H9 (cell line): ENCODE measurements at regions not wholly inside any gene's neighbourhood (a gene's known extent, or its start where the extent isn't known, plus 50 kb on each side); places are given as distances from the start of the nearest gene placed in this dataset.

Experiments used
- DNase-seq: peaks from one replicate; pipeline ENCODE4 v3.0.0-alpha.2; 2017
- H2AFZ ChIP-seq: one replicate; pipeline ENCODE4 v1.6.1; 2013; ENCODE audit warnings: mild to moderate bottlenecking, low read length, control low read depth, moderate library complexity
- H2AK5ac ChIP-seq: 2 replicates; pipeline ENCODE4 v1.6.1; 2013; ENCODE audit warnings: low read length, control low read depth, mixed read lengths; ENCODE audit not compliant: insufficient read length
- H2BK120ac ChIP-seq: one replicate; pipeline ENCODE4 v1.6.1; 2013; ENCODE audit warnings: low read depth, mild to moderate bottlenecking, low read length, control low read depth, inconsistent platforms; ENCODE audit not compliant: poor library complexity, severe bottlenecking
- H2BK12ac ChIP-seq: 2 replicates; pipeline ENCODE4 v1.6.1; 2013; ENCODE audit warnings: low read length, control low read depth, mixed read lengths, low read depth; ENCODE audit not compliant: insufficient read length
- H2BK15ac ChIP-seq: 2 replicates; pipeline ENCODE4 v1.6.1; 2013; ENCODE audit warnings: low read depth, low read length, control low read depth
- H2BK20ac ChIP-seq: one replicate; pipeline ENCODE4 v1.6.1; 2013; ENCODE audit warnings: low read depth, mild to moderate bottlenecking, low read length, control low read depth, inconsistent platforms; ENCODE audit not compliant: poor library complexity, severe bottlenecking
- H2BK5ac ChIP-seq: 2 replicates; pipeline ENCODE4 v1.6.1; 2013; ENCODE audit warnings: low read length, control low read depth, mixed read lengths; ENCODE audit not compliant: insufficient read length
- H3K14ac ChIP-seq: 2 replicates; pipeline ENCODE4 v1.6.1; 2013; ENCODE audit warnings: low read length, control low read depth; ENCODE audit not compliant: insufficient read depth
- H3K18ac ChIP-seq: 2 replicates; pipeline ENCODE4 v1.6.1; 2013; ENCODE audit warnings: low read depth, mild to moderate bottlenecking, mixed read lengths, low read length, control low read depth; ENCODE audit not compliant: insufficient read length
- H3K23ac ChIP-seq: 2 replicates; pipeline ENCODE4 v1.6.1; 2013; ENCODE audit warnings: low read length, control low read depth, mixed read lengths, low read depth; ENCODE audit not compliant: insufficient read length
- H3K23me2 ChIP-seq: 2 replicates; pipeline ENCODE4 v1.6.1; 2013; ENCODE audit warnings: low read depth, mild to moderate bottlenecking, mixed read lengths, low read length, control low read depth; ENCODE audit not compliant: insufficient read length, poor library complexity, severe bottlenecking
- H3K27ac ChIP-seq: 2 replicates; pipeline ENCODE4 v1.5.1; 2013; ENCODE audit warnings: low read length, control low read depth, mixed read lengths, low read depth; ENCODE audit not compliant: insufficient read length
- H3K27me3 ChIP-seq: 2 replicates; pipeline ENCODE4 v1.6.1; 2013; ENCODE audit warnings: low read length, control low read depth, inconsistent platforms; ENCODE audit not compliant: insufficient read depth
- H3K4ac ChIP-seq: 2 replicates; pipeline ENCODE4 v1.6.1; 2013; ENCODE audit warnings: low read depth, mild to moderate bottlenecking, control low read depth, inconsistent platforms, low read length, moderate library complexity
- H3K4me1 ChIP-seq: 2 replicates; pipeline ENCODE4 v1.6.1; 2013; ENCODE audit warnings: low read length, control low read depth, inconsistent platforms; ENCODE audit not compliant: insufficient read depth
- H3K4me2 ChIP-seq: 2 replicates; pipeline ENCODE4 v1.6.1; 2013; ENCODE audit warnings: low read length, control low read depth, mixed read lengths; ENCODE audit not compliant: insufficient read length, insufficient read depth
- H3K56ac ChIP-seq: 2 replicates; pipeline ENCODE4 v1.6.1; 2013; ENCODE audit warnings: low read depth, mild to moderate bottlenecking, mixed read lengths, low read length, control low read depth; ENCODE audit not compliant: insufficient read length
- H3K79me1 ChIP-seq: 2 replicates; pipeline ENCODE4 v1.6.1; 2013; ENCODE audit warnings: low read depth, mild to moderate bottlenecking, moderate library complexity, low read length, control low read depth, inconsistent platforms; ENCODE audit not compliant: insufficient read depth, poor library complexity, severe bottlenecking
- H3K79me2 ChIP-seq: 2 replicates; pipeline ENCODE4 v1.6.1; 2013; ENCODE audit warnings: low read length, control low read depth, inconsistent platforms; ENCODE audit not compliant: insufficient read depth
- H3K9ac ChIP-seq: 2 replicates; pipeline ENCODE4 v1.6.1; 2013; ENCODE audit warnings: low read length, control low read depth, mixed read lengths; ENCODE audit not compliant: insufficient read length; ENCODE audit errors: extremely low read depth
- H3K9me3 ChIP-seq: one replicate; pipeline ENCODE4 v1.6.1; 2013; ENCODE audit warnings: low read depth, low read length, inconsistent platforms; ENCODE audit not compliant: control insufficient read depth
- H3T11ph ChIP-seq: one replicate; pipeline ENCODE4 v1.6.1; 2013; ENCODE audit warnings: mild to moderate bottlenecking, low read length, control low read depth, inconsistent platforms
- H4K20me1 ChIP-seq: one replicate; pipeline ENCODE4 v1.6.1; 2013; ENCODE audit not compliant: control insufficient read depth, insufficient read length, insufficient read depth
- H4K5ac ChIP-seq: 2 replicates; pipeline ENCODE4 v1.6.1; 2013; ENCODE audit warnings: low read depth, mild to moderate bottlenecking, mixed read lengths, low read length, control low read depth; ENCODE audit not compliant: insufficient read length
- H4K8ac ChIP-seq: replicated peaks from 2 replicates; pipeline ENCODE4 v1.6.1; 2013; ENCODE audit warnings: low read length, control low read depth, mixed read lengths, low read depth; ENCODE audit not compliant: insufficient read length
- H4K91ac ChIP-seq: 2 replicates; pipeline ENCODE4 v1.6.1; 2013; ENCODE audit warnings: low read depth, mild to moderate bottlenecking, moderate library complexity, mixed read lengths, low read length, control low read depth; ENCODE audit not compliant: insufficient read length
- H3K27ac Mint-ChIP-seq, 3 experiments: 2 replicates in 2 of 3; 3 replicates in 1 of 3; pipeline ENCODE4 v1.8.0; 2020 to 2021; ENCODE audit warnings: mixed read lengths in 3 of 3, mild to moderate bottlenecking in 1 of 3, moderate library complexity in 1 of 3
- H3K27me3 Mint-ChIP-seq: 2 replicates; pipeline ENCODE4 v1.8.0; 2021; ENCODE audit warnings: low read depth, mild to moderate bottlenecking, moderate library complexity, mixed read lengths
- H3K36me3 Mint-ChIP-seq, 3 experiments: 2 replicates in 2 of 3; 3 replicates in 1 of 3; pipeline ENCODE4 v1.8.0; 2020 to 2021; ENCODE audit warnings: low read depth in 3 of 3, mixed read lengths in 3 of 3; ENCODE audit not compliant: insufficient read depth in 1 of 3
- H3K4me1 Mint-ChIP-seq, 2 experiments: 2 replicates each; pipeline ENCODE4 v1.8.0; 2020; ENCODE audit warnings: mixed read lengths in 2 of 2
- H3K4me3 Mint-ChIP-seq, 2 experiments: 2 replicates in 1 of 2; 3 replicates in 1 of 2; pipeline ENCODE4 v1.8.0; 2020 to 2021; ENCODE audit warnings: mild to moderate bottlenecking in 2 of 2, mixed read lengths in 2 of 2, moderate library complexity in 1 of 2
- H3K9me3 Mint-ChIP-seq, 2 experiments: 2 replicates in 1 of 2; 3 replicates in 1 of 2; pipeline ENCODE4 v1.8.0; 2020; ENCODE audit warnings: mild to moderate bottlenecking in 2 of 2, mixed read lengths in 2 of 2, moderate library complexity in 1 of 2
- CTCF ChIP-seq: fragments of 200-600 bp; sonication (generic); conservative IDR thresholded peaks from 3 replicates; pipeline ENCODE4 v1.8.0; 2021; ENCODE audit warnings: antibody characterized with exemption, mild to moderate bottlenecking
- WGBS: extraction: QIAGEN DNeasy Blood & Tissue Kit; methylation state at CpG from one replicate; pipeline ENCODE4 v1.1.7; 2013; ENCODE audit warnings: missing lambda C conversion rate, low lambda C conversion rate, mixed read lengths; ENCODE audit not compliant: insufficient read length; ENCODE audit errors: extremely low coverage; 5-methylcytosine and 5-hydroxymethylcytosine counted together

DNA sequence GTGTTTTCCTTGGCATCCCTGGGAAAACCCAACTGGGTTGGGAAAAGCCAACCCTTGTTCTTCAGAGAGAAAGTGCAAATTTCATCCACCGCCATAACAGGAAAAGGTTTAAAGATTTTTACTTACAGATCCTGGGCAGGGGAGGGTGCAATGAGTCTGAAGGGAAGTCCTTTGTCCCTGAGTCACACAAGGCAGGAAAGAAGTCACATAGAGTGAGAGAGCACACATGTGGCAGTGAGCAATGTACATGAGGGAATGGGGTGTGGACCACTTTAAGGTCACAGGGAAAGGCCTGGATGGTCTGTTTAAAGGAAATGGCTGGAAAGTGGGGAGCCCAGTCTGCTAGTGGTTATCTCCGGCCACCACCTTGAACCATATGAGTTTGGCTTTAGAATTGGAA is 248.9 kb downstream of the HS3ST1 start:
- Histone ChIP-seq H3K27ac (no peak overlapping the region), H3K27me3 (no peaks in the 10 kb centered on the region), H4K8ac (no peak overlapping the region), H3K4ac (no peak overlapping the region), H3K79me1 (no peaks in the 10 kb centered on the region), H3K9me3 (no peaks in the 10 kb centered on the region), H2BK12ac (no peak overlapping the region), H2AFZ (no peak overlapping the region), H3T11ph (no peak overlapping the region), H3K56ac (no peak overlapping the region), H2BK120ac (no peak overlapping the region), H3K23ac (no peak overlapping the region), H4K20me1 (no peaks in the 10 kb centered on the region), H3K79me2 (no peaks in the 10 kb centered on the region), H3K9ac (no peak overlapping the region), H4K5ac (no peak overlapping the region), H3K23me2 (no peaks in the 10 kb centered on the region), H3K4me2 (no peak overlapping the region), H2BK5ac (no peak overlapping the region), H3K18ac (no peak overlapping the region), H2BK15ac (no peak overlapping the region), H2AK5ac (no peak overlapping the region), H4K91ac (no peak overlapping the region), H3K4me1 (no peaks in the 10 kb centered on the region), H2BK20ac (no peak overlapping the region), H3K14ac (0 out of 2 replicates have a peak overlapping the region, but pooled peaks have one; percentile 39)
- no peak overlapping the region for H3K27ac Mint-ChIP-seq
- no peaks in the 10 kb centered on the region for H3K9me3 Mint-ChIP-seq
- no CpG with 5 or more reads among the region's 2 CpGs for WGBS
- no peak overlapping the region for H3K4me3 Mint-ChIP-seq
- H3K36me3 Mint-ChIP-seq = no peaks in the 10 kb centered on the region
- no peak for DNase-seq
- H3K4me1 Mint-ChIP-seq = no peaks in the 10 kb centered on the region
- no peaks in the 10 kb centered on the region for H3K27me3 Mint-ChIP-seq
- TF ChIP-seq CTCF = no peak
